Keratinocyte (primary cell): ENCODE measurements at regions not wholly inside any gene's neighbourhood (a gene's known extent, or its start where the extent isn't known, plus 50 kb on each side); places are given as distances from the start of the nearest gene placed in this dataset.

ENCODE experiments used
- DNase-seq: peaks from one replicate; pipeline ENCODE4 v3.0.0-alpha.2; 2011; ENCODE audit warnings: low read depth, missing footprints, low spot score
- FAIRE-seq: peaks from 2 replicates; lab custom pipeline; 2011; peaks lifted over from hg19 to GRCh38; lab: Jason Lieb, UNC
- H2AFZ ChIP-seq: 2 replicates; pipeline ENCODE4 v1.6.0; 2012; ENCODE audit warnings: low read length, control low read depth, inconsistent platforms; ENCODE audit not compliant: control insufficient read depth
- H3K27ac ChIP-seq: 2 replicates; pipeline ENCODE4 v1.5.1; 2011; ENCODE audit warnings: low read length; ENCODE audit not compliant: control insufficient read depth, insufficient read depth
- H3K27me3 ChIP-seq: 3 replicates; pipeline ENCODE4 v1.6.0; 2011; ENCODE audit warnings: low read length; ENCODE audit not compliant: control insufficient read depth, insufficient read depth; ENCODE audit errors: extremely low read depth
- H3K36me3 ChIP-seq, 2 experiments: 2 replicates in 1 of 2; 3 replicates in 1 of 2; pipeline ENCODE4 v1.5.1; 2011; ENCODE audit warnings: low read length in 2 of 2, mild to moderate bottlenecking in 1 of 2; ENCODE audit not compliant: control insufficient read depth in 2 of 2, insufficient read depth in 2 of 2; ENCODE audit errors: extremely low read depth in 1 of 2
- H3K4me1 ChIP-seq: 3 replicates; pipeline ENCODE4 v1.5.1; 2011; ENCODE audit warnings: low read length; ENCODE audit not compliant: control insufficient read depth, insufficient read depth; ENCODE audit errors: extremely low read depth
- H3K4me2 ChIP-seq: 3 replicates; pipeline ENCODE4 v1.6.0; 2011; ENCODE audit warnings: low read depth, low read length; ENCODE audit not compliant: control insufficient read depth, insufficient read depth; ENCODE audit errors: extremely low read depth
- H3K4me3 ChIP-seq, 3 experiments: fragments of 200-600 bp in 1 of 3; sonication (generic) in 1 of 3; 2 replicates in 2 of 3; 3 replicates in 1 of 3; pipeline ENCODE4 v1.5.1; 2011 to 2016; ENCODE audit warnings: low read length in 3 of 3, mild to moderate bottlenecking in 3 of 3, control low read depth in 2 of 3, inconsistent platforms in 1 of 3, low read depth in 1 of 3, mixed read lengths in 1 of 3, mixed run types in 1 of 3, moderate library complexity in 1 of 3; ENCODE audit not compliant: control insufficient read depth in 2 of 3, insufficient read depth in 2 of 3; ENCODE audit errors: extremely low read depth in 1 of 3
- H3K79me2 ChIP-seq: 2 replicates; pipeline ENCODE4 v1.6.0; 2012; ENCODE audit warnings: low read length; ENCODE audit not compliant: control insufficient read depth, insufficient read depth
- H3K9ac ChIP-seq: 3 replicates; pipeline ENCODE4 v1.6.0; 2011; ENCODE audit warnings: low read length; ENCODE audit not compliant: control insufficient read depth, insufficient read depth; ENCODE audit errors: extremely low read depth
- H3K9me1 ChIP-seq: 3 replicates; pipeline ENCODE4 v1.6.0; 2011; ENCODE audit warnings: low read length; ENCODE audit not compliant: control insufficient read depth, insufficient read depth; ENCODE audit errors: extremely low read depth
- H3K9me3 ChIP-seq: 2 replicates; pipeline ENCODE4 v1.5.1; 2012; ENCODE audit warnings: low read depth, low read length; ENCODE audit not compliant: control insufficient read depth
- H4K20me1 ChIP-seq: 3 replicates; pipeline ENCODE4 v1.6.0; 2011; ENCODE audit warnings: low read length; ENCODE audit not compliant: control insufficient read depth, insufficient read depth; ENCODE audit errors: extremely low read depth
- EZH2 ChIP-seq: IDR thresholded peaks from one replicate; pipeline ENCODE4 v1.6.1; 2012; ENCODE audit warnings: inconsistent platforms, mild to moderate bottlenecking, low read length, moderate library complexity
- dilution Hi-C: fragments of 300-500 bp; cut with MboI; formaldehyde crosslinking; loops from one replicate; pipeline ENCODE4 v1.7.0; 2020; ENCODE audit warnings: low sequenced_read_pairs; ENCODE audit not compliant: extremely low pct_ligation_motif_present
- TF ChIP-seq, protein P1 (sequence below), 3 experiments: IDR thresholded peaks in 1 of 3; conservative IDR thresholded peaks in 1 of 3; optimal IDR thresholded peaks in 1 of 3; 2 replicates in 2 of 3; 3 replicates in 1 of 3; pipeline versions ENCODE3 to v1.5.1; 2011; ENCODE audit warnings: low read length in 3 of 3, mild to moderate bottlenecking in 3 of 3, moderate library complexity in 2 of 3, control low read depth in 1 of 3, inconsistent platforms in 1 of 3; ENCODE audit not compliant: insufficient read depth in 2 of 3; ENCODE audit errors: extremely low read depth in 1 of 3

DNA sequence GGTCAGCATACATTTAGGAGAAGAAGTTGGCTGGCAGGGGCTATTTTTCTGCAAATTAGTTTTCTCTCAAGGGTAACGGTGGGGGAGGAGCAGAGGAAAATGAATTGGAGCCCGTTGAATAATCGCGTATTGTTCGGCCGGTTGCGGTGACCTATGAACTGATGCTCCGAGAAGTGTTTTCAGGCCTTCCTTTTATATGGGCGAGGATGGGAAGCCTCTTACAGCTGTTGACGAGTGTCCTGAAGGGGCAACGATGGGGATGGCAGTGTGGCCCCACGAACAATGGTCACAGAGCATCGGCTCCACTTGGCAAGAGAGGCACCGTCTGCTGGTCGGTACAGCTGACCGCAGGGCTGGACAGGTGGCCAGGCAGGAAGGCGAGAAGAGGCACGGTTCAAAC, 400.7 kb downstream of the ZSWIM6 start:
- FAIRE-seq, result no peak
- no peak overlapping the region for H3K4me2 ChIP-seq

GRCh38 chr5:61734001-61734400, 401.9 kb downstream of the ZSWIM6 start:
- no peak for DNase-seq
- Histone ChIP-seq H3K4me2 (no peak overlapping the region), H3K9me3 (no peaks in the 10 kb centered on the region), H3K9me1 (no peaks in the 10 kb centered on the region), H4K20me1 (no peaks in the 10 kb centered on the region), H3K9ac (no peak overlapping the region), H3K79me2 (no peaks in the 10 kb centered on the region), H3K27ac (no peak overlapping the region), H2AFZ (no peak overlapping the region), H3K36me3 (no peaks in the 10 kb centered on the region), H3K4me3 (no peak overlapping the region), H3K27me3 (peaks cover 3% of the 10 kb centered on the region), H3K4me1 (no peaks in the 10 kb centered on the region)
- FAIRE-seq, result no peak
- dilution Hi-C loops, result no loop called here
- TF ChIP-seq, protein P1, sequence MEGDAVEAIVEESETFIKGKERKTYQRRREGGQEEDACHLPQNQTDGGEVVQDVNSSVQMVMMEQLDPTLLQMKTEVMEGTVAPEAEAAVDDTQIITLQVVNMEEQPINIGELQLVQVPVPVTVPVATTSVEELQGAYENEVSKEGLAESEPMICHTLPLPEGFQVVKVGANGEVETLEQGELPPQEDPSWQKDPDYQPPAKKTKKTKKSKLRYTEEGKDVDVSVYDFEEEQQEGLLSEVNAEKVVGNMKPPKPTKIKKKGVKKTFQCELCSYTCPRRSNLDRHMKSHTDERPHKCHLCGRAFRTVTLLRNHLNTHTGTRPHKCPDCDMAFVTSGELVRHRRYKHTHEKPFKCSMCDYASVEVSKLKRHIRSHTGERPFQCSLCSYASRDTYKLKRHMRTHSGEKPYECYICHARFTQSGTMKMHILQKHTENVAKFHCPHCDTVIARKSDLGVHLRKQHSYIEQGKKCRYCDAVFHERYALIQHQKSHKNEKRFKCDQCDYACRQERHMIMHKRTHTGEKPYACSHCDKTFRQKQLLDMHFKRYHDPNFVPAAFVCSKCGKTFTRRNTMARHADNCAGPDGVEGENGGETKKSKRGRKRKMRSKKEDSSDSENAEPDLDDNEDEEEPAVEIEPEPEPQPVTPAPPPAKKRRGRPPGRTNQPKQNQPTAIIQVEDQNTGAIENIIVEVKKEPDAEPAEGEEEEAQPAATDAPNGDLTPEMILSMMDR (optimal IDR thresholded peaks at IDR 0.05 in 1 of 3, IDR thresholded peaks at IDR 0.05 in 1 of 3, conservative IDR thresholded peaks at IDR 0.05 in 1 of 3; ENCODE audit: extremely low read depth in 1 of 3, insufficient read depth in 2 of 3, low read length in 3 of 3), result no peak
- TF ChIP-seq EZH2, result no peak

More for the DNA sequence above, 400.7 kb downstream of the ZSWIM6 start:
- dilution Hi-C loops, result no loop called here
- H2AFZ ChIP-seq, result no peak overlapping the region
- H3K4me1 ChIP-seq, result no peaks in the 10 kb centered on the region
- H3K36me3 ChIP-seq, result no peaks in the 10 kb centered on the region
- no peaks in the 10 kb centered on the region for H3K9me3 ChIP-seq
- no peaks in the 10 kb centered on the region for H3K79me2 ChIP-seq
- H4K20me1 ChIP-seq, result no peaks in the 10 kb centered on the region
- no peak overlapping the region for H3K9ac ChIP-seq
- DNase-seq, result no peak
- no peak overlapping the region for H3K27ac ChIP-seq
- H3K9me1 ChIP-seq, result no peaks in the 10 kb centered on the region
- H3K27me3 ChIP-seq, result peaks cover 6% of the 10 kb centered on the region
- H3K4me3 ChIP-seq, result no peak overlapping the region
- no peak for TF ChIP-seq EZH2
- TF ChIP-seq, protein P1 (optimal IDR thresholded peaks at IDR 0.05 in 1 of 3, IDR thresholded peaks at IDR 0.05 in 1 of 3, conservative IDR thresholded peaks at IDR 0.05 in 1 of 3; ENCODE audit: extremely low read depth in 1 of 3, insufficient read depth in 2 of 3, low read length in 3 of 3), result no peak
